ENCODE measurements at regions not wholly inside any gene's neighbourhood (a gene's known extent, or its start where the extent isn't known, plus 50 kb on each side); places are given as distances from the start of the nearest gene placed in this dataset.
A peak's percentile ranks its signal among the peaks of the same experiment; 100 is the strongest.

DNA sequence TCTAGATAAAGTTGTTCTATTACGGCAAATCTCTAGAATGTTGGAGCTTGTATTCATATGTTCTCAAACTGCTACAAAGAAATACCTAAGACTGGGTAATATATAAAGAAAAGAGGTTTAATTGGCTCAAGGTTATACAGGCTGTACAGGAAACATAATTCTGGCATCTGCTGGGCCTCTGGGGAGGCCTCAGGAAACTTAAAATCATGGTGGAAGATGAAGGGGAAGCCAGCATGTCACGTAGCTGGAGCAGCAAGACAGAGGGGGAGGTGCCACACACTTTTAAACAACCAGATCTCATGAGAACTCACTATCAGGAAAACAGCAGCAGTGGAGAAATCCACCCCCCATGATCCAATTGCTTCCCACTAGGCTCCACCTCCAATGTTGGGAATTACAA, 390.4 kb upstream of the ADGRL4 start:
- no peak for DNase-seq

DNA sequence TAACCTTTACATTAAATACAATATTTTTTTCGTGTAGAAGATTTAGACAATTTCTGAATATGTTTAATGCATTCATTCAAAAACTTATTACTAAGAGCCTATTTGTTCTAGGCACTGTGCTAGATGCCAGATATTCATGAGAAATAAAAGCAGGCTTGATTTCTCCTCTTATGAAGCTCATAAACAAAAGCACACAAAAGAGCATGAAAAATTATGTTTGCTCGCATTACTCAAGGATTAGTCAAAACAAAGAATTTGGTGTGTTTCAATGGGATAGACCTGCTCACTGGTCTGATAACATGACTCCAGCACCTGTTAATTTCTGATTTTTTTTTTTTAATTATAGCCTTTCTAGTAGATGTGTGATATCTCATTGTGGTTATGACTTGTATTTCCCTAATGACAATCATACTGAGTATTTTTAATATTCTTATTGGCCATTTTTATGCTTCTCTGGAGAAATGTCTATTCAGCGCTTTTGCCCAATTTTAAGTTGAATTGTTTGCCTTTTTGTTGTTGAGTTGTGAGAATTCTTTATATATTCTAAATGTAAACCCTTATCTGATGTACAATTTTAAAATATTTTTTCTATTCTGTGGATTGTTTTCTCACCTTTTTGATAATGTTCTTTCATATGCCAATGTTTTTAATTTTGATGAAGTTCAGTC, 382.3 kb upstream of the ADGRL4 start:
- no peak for DNase-seq

DNA sequence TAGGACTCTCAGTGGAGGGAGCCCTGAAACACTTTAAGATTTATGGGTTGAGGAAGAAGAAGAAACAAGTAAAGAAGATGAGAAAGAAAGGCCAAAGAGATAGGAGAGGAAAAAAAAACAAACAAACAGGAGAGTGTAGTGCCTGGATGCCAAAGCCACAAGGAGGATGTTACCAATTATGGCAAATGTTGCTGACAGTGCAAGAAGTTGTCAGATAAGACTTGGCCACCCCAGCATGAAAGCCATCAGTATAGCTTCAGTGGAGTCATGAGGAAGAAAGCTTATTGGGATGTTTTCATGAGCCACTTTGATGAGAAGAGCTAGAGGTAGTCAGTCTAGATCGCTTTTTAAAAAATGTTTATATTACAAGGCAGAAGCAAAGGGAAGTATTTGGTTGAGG, 380.2 kb upstream of the ADGRL4 start:
- DNase-seq: no peak

DNA sequence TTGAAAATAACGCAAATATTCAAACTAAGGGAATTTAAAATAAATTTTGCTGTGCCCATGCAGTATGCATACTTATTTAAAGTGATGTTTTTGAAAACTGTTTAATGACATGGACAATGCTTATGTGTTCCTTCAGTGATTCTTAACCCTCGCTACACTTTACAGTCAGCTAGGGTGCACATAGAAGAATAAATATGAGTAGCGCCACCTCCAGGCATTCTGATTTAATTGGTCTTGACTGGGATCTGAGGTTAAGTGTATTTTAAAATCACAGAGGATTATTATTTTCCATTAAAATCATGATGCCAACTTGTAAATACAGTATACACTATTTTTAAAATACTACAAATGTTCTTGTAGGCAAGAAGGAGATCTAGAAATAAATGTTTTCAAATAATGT, 373.5 kb upstream of the ADGRL4 start:
- no peak for DNase-seq

DNA sequence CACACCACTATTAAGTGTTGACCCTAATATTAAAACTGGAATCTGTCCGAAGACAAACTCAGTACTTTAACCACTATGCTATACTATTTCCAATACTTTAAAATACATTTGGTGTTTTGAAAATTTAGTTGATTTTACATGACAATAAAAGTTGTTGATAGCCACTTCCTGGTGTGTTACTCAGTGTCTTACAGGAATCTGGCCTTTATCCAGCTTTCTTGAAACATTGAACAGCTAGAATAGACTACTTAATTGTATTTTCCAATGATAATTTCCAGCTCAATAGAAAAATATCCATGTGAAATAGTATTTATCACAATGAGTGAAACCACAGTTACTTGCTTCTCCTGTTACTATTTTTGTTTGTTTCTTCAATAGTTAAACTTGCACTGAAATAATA, 369.6 kb upstream of the ADGRL4 start:
- no peak for DNase-seq

DNA sequence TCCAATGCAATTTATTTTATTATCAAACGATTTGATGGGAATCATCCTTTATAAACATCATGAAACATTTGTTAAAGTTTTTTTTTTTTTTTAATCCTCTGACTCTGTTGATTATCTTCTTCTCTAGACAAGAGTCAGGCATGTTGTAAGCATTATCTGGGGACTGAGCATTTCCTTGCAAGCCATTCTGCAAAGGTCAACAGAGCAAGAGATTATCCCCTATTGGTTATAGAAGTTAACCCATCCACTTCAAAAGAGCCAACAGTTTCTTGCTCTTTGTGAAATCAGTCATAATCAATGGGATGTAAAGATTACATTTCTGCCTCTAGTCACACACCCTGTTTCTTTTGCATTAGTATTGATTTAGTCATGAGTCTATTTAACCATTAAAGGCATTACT, 368.8 kb upstream of the ADGRL4 start:
- DNase-seq: no peak

DNA sequence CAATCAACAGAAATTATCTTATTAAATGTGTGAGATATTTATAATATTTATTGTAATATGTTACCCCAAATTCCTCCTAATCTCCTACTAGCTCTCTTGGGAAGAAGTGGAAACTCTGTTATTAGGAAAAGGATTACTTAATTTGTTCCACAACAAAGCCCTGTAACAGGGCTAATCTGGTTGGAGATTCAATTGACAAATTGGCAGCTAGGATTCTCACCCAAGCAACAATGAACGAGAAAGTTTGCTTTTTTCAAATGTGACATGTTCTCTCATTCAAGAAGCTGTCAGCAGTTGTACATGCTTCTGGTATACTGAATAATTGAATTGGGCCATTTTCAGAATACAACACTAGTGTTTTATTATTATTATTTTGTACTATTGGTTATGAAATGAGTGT, 367.9 kb upstream of the ADGRL4 start:
- DNase-seq: no peak

DNA sequence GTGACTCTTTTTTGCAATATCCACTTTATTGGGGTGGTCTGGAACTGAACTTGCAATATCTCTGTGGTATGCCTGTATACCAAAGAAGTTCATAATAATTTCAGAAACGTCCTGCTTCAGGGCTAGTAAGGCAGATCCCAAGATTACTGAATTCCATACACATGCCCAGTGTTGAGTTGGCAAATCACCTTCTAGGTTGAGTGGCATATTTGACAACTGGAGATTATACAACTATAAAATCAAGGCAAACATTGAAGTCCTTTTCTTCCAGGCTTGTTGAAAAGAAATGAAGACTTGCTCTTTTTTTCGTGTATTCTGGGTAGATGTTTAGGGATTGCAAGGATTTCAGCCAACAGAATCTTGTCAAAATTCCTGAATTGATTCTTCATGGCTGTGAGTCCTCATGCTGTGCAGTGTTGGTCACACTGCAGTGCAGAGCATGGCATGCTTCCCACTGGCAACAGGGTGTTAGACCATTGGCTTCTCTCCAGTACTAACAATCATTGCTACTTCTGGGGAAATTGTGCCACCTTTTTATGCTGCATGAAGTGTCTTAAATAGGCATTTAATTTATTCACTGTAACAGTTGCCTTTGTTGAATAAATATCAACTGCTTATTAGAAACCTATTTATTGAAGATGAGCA, 367.1 kb upstream of the ADGRL4 start:
- DNase-seq: peak; percentile 83

DNA sequence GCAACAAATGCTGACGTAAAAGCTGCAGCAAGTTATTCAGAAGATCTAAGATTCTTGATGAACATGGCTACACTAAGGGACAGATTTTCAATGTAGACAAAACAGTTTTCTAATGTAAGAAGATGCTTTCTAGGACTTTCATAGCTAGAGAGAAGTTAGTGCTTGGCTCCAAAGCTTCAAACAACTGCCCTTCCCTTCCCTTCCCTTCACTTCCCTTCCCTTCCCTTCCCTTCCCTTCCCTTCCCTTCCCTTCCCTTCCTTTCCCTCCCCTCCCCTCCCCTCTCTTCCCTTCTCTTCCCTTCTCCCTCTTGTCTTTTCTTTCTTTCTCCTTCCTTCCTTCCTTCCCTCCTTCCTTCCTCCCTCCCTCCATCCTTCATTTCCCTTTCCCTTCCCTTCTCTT, 365.3 kb upstream of the ADGRL4 start:
- DNase-seq: no peak

DNA sequence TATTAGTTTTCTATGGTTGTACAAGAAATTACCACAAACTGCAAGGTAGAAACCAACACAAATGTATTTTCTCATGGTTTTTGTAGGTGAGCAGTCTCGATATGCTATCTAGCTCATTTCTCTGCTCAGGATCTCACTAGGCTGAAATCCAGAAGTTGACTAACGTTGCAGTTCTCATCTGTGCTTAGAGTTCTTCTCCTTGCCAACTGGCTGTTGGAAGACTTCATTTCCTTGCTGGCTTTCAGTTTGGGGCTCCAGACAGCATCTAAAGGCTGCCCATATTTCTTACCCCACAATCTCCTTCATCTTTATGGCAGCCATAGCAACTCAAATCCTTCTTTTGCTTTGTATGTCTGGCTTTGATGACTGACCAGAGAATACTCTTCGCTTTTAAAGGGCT, 362.6 kb upstream of the ADGRL4 start:
- DNase-seq: no peak

DNA sequence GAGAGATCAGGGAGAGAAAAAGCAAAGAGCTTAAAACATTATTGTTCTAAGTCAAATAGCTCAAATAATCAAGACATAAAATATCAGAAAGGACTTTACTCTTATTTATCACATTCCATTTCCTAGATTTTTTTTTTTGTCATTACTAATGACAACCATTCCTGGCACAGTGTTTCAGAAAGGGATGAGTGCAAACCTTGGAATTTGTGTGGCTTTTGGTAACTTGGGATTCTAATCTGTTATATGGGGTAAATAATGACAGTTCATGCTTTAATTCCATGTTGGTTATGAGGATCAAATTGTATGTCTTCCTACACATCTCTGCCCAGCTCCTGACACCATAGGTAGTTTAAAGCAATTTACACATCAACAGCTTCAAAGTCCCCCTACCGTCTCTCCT, 358.4 kb upstream of the ADGRL4 start:
- DNase-seq: no peak

DNA sequence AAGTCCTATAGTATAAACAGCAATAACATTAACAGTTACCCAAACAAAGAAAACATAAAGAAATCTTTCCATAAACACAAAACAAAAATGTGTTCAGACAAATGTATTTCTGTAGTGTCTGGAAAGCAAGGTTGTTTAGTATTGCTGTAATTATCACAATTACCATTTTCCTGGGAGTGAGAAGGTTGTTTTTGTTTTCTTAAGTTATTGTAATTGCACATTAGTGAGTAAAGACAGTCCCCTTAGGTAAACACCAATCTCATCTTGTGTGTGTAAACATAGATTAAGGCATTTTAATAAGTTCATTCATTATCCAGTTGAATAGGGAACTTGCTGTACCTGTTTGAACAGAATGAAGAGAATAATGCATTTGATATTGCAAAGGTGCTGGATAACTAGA, 356.9 kb upstream of the ADGRL4 start:
- DNase-seq: no peak

DNA sequence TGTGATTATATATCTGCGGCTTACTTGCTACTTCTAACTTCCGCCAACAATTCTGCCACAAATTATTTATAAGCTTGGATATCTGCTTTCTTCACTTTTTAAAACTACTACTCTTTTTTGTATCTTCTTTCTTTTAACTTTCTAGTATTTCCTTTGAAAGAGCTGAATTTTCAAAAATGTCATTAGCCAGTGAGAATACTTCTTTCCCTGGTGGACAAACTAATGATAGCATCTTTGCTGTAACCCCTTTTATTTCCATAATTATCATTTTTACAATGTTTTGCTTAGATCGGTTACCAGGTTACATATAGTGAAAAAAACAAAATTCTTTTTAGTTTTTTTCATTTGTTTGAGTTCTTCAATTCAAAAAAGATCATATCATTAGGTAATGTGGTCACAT, 355.9 kb upstream of the ADGRL4 start:
- DNase-seq: no peak

DNA sequence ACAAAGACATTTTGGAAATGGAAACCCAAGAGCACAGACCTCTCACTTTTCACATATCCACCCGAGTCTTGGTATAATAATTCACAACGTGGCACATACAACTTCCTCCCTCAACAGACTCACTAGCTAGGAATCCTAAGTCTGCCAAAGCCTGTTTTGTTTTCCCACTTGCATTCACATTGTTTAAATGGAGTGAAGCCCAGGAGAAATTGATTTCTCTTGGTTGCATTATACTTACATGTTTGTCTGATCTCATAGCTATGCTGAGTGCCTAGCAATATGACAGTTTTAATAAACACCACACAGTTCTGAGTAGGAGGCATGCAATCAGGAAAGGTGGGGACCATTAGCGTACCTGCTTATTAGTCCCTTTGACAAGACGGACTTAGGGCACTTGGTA, 348.6 kb upstream of the ADGRL4 start:
- no peak for DNase-seq

DNA sequence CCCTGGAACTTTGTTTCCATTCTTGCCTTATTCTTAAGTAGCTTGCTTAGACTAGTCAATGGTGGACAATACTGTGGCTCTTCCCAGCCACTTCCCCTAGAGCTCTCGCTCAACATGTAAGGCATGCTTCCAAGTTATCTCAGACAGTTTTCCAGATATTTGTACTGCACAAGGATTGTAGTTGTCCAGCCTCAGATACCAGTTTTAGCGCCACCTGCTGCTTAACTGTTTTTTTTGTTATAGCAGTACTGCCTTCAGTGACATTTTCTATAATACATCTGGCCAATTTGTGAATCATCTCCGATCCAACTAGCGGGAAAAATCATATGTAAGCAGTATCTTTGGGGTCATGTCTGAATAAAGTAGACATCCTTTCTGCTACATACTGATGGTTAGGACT, 346.7 kb upstream of the ADGRL4 start:
- no peak for DNase-seq

DNA sequence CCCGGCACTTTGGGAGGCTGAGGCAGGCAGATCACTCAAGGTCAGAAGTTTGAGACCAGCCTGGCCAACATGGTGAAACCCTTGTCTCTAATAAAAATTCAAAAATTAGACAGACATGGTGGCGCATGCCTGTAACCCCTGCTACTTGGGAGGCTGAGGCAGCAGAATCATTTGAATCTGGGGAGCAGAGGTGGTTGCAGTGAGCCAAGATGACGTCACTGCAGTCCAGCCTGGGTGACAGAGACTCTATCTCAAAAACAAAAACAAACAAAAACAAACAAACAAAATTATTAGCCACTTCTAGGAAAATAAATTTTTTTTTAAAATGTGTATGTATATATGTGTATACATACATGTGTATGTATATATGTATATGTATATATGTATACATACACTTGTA, 320.3 kb upstream of the ADGRL4 start:
- no peak for DNase-seq

DNA sequence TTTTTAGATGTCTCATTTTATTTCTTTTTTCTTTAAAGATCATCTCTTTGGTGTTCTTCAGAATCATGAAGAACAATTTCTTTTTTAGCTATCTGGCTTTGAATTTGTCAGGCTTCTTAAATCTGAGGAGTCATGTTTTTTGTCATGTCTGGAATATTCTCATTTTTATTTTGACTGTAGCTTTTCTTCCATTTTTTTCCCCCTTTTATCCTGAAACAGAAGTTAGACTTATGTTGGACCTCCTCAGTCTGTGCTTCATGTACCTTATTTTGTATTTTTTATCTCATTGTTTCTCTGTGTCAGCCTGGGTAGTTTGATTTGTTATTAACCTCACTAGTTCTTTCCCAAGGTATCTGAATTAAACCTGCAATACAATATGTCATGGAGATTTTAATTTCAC, 319.2 kb upstream of the ADGRL4 start:
- DNase-seq: no peak

DNA sequence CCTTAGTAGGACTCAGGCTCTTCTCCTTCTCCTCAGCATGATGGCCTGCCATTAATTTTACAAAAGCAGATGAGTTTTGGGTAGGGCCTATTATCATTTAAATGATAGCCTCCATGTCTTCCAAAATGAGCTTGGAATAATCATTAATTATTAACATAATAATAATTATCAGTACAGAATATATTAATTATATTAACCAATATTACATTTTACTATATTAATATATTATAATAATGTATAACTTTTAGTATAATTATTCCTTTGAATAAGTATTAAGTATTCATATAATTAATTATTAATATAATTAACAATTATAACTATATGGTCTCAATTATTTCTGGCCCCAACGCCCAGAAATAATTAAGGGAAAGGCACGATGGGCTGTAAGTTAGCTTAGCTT, 318.6 kb upstream of the ADGRL4 start:
- DNase-seq: no peak

DNA sequence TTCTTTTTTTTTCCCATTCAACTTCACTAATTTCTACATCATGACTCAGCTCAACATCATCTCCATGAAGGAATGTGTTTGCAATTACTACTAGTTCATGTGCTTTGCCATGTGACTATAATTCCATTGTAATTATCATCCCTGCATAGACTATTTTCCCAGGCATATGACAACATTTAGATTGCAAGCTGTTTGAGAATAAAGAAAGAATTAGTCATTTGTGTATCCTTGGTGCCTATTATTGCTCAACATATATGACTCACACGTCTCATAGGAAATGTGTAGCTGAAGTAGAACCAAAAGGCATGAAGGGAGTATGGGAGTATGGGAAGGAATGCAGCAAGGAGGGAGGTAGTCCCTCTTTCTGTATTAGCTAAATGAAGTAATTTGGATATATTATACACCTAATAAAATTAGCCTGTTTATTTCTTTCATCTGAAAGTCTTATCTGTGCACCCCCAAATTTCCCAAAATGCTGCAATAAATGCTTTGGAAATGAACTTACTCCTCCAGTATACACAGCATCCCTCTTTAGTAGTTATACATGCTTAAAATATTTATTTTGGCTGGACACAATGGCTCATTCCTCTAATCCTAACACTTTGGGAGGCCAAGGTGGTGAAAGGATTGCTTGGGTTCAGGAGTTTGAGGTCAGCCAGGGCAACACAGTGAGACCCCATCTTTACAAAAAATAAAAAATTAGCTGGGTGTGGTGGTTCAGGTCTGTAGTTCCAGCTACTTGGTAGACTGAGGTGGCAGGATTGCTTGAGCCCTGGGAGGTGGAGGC, 316.9 kb upstream of the ADGRL4 start:
- DNase-seq: no peak

DNA sequence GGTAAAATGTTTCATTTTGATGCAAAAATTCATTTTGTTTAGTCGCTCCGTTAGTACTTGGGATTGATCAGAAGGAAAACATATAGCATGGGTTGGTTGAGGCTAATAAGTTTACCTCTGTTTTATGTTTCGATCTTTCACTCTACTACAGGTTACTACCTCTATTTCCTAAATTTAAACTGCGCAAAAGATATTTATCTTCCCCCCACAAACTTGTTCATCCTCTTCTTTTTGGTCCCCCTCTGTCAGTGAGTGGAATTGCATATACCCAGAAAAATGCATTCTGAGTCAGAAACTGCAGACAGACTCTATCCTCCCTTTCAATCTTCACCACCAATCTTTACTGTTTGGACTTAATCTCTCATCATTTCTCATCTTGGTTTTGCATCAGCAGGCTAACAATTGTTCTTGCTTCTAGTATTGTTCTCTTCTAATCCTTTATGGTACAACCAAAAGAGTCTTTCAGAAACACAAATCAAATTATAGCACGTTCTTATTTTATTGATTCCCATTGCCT, 316.0 kb upstream of the ADGRL4 start:
- DNase-seq: no peak

DNA sequence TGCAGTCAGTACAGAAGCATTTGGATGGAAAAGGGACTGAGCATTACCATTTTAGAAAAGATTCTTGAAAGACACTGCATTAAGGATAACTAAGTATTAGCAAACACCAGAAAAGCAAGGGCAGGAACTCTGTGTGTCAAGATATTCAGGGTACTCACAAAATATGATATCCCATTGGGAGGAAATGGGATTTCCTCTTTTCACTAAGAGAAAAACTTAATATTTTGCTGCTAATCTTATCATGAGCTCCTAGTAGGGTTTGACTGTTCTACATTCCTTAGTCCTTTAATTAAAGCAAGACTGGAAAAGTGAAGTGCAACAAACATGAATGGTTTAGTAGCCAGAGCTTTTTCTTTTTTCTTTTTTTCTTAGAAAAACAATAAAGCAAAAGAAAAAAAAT, 305.9 kb upstream of the ADGRL4 start:
- no peak for DNase-seq

DNA sequence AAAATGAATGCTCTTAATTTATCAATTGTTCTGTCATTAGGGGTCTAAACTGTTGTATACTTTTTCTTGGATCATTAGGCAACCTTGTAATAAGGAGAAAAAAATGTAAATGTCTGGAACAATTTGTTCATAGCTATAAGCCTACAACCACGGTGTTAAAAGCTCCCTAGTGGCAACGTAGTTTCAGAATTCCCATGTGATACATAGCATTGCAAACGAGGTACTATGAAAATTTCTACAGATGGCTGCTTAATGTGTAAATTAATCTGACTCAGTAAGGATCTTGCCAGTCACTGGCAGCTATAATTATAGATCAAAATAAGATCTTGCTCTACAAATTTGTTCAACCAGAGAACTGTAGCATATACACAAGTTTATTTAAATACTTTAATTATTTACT, 304.1 kb upstream of the ADGRL4 start:
- DNase-seq: no peak

DNA sequence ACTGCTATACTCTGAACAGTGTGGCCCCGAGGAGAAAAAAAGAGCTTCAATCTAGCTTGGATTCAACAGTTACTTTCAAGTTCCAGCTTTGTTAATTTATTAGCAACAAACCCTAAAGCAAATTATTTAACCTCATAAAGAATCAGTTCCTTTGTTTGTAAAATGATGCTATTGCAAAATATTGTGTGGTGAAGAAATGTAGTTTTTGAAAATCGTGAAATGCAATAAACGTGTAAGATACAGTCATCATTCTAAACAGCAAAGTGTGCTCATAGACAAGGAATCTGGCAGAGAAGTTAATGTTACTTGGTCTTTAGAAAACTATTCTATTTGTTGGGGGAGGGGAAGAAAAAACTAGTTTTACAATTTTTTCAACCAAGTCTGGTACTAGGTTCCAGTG, 297.6 kb upstream of the ADGRL4 start:
- DNase-seq: no peak

DNA sequence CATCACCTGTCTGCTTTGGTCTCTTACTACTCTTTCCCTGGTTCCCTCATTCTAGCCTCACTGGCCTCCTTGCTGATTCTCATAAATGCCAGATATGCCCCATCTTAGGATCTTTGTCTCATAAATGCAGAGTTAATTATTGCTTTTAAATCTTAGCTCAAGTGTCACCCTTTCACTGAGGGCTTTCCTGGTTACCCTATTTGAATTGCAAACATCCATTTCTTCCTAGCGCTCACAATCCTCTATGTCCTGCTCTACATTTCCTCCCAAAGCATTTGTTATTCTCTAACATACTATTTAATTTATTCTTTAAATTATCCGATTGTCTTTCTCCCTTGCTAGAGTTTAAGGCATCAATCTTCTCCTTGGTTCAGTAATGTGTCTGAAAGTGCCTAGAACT, 296.5 kb upstream of the ADGRL4 start:
- DNase-seq: no peak
